ENCODE measurements at regions not wholly inside any gene's neighbourhood (a gene's known extent, or its start where the extent isn't known, plus 50 kb on each side); places are given as distances from the start of the nearest gene placed in this dataset.
"Not testable (repeated sequence)": the region's sequence is repeated elsewhere in the genome, so short reads cannot be mapped to it uniquely, and the experiment has no call there.

GRCh38 chr10:25707976-25708671, 225.9 kb upstream of the MYO3A start:
- in situ Hi-C loops (cut with MboI; ENCODE audit: low sequenced_read_pairs) = no loop called here

- in situ Hi-C loops (cut with MboI; ENCODE audit: low sequenced_read_pairs) = no loop called here
Observed at GRCh38 chr10:25713894-25714240, 220.2 kb upstream of the MYO3A start.

GRCh38 chr10:25724241-25724640, 209.8 kb upstream of the MYO3A start:
- in situ Hi-C loops (cut with MboI; ENCODE audit: low sequenced_read_pairs) = no loop called here

- in situ Hi-C loops (cut with MboI; ENCODE audit: low sequenced_read_pairs) = no loop called here
Observed at GRCh38 chr10:25725917-25726716, 207.9 kb upstream of the MYO3A start.

GRCh38 chr10:25738776-25739175, 195.3 kb upstream of the MYO3A start:
- in situ Hi-C loops (cut with MboI; ENCODE audit: low sequenced_read_pairs) = no loop called here

- in situ Hi-C loops (cut with MboI; ENCODE audit: low sequenced_read_pairs) = no loop called here
Observed at GRCh38 chr10:25743832-25744231, 190.2 kb upstream of the MYO3A start.

- in situ Hi-C loops (cut with MboI; ENCODE audit: low sequenced_read_pairs) = no loop called here
Observed at GRCh38 chr10:25744574-25744973, 189.5 kb upstream of the MYO3A start.

GRCh38 chr10:25745976-25746375, 188.1 kb upstream of the MYO3A start:
- in situ Hi-C loops (cut with MboI; ENCODE audit: low sequenced_read_pairs) = no loop called here

- in situ Hi-C loops (cut with MboI; ENCODE audit: low sequenced_read_pairs) = no loop called here
Observed at GRCh38 chr10:25747084-25747483, 186.9 kb upstream of the MYO3A start.

GRCh38 chr10:25748509-25748908, 185.5 kb upstream of the MYO3A start:
- in situ Hi-C loops (cut with MboI; ENCODE audit: low sequenced_read_pairs) = no loop called here

GRCh38 chr10:25753776-25754175, 180.3 kb upstream of the MYO3A start:
- in situ Hi-C loops (cut with MboI; ENCODE audit: low sequenced_read_pairs) = no loop called here

- in situ Hi-C loops (cut with MboI; ENCODE audit: low sequenced_read_pairs) = not testable (repeated sequence)
Observed at GRCh38 chr10:25755874-25756273, 178.2 kb upstream of the MYO3A start.

GRCh38 chr10:25756784-25757183, 177.2 kb upstream of the MYO3A start:
- in situ Hi-C loops (cut with MboI; ENCODE audit: low sequenced_read_pairs) = no loop called here

- in situ Hi-C loops (cut with MboI; ENCODE audit: low sequenced_read_pairs) = no loop called here
Observed at GRCh38 chr10:25758041-25758457, 176.0 kb upstream of the MYO3A start.

GRCh38 chr10:25758511-25758910, 175.5 kb upstream of the MYO3A start:
- in situ Hi-C loops (cut with MboI; ENCODE audit: low sequenced_read_pairs) = no loop called here

GRCh38 chr10:25761937-25762336, 172.1 kb upstream of the MYO3A start:
- in situ Hi-C loops (cut with MboI; ENCODE audit: low sequenced_read_pairs) = no loop called here

GRCh38 chr10:25766213-25766612, 167.8 kb upstream of the MYO3A start:
- in situ Hi-C loops (cut with MboI; ENCODE audit: low sequenced_read_pairs) = no loop called here

GRCh38 chr10:25766687-25767221, 167.3 kb upstream of the MYO3A start:
- in situ Hi-C loops (cut with MboI; ENCODE audit: low sequenced_read_pairs) = no loop called here

GRCh38 chr10:25768167-25768566, 165.9 kb upstream of the MYO3A start:
- in situ Hi-C loops (cut with MboI; ENCODE audit: low sequenced_read_pairs) = no loop called here

- in situ Hi-C loops (cut with MboI; ENCODE audit: low sequenced_read_pairs) = no loop called here
Observed at GRCh38 chr10:25778646-25779045, 155.4 kb upstream of the MYO3A start.

GRCh38 chr10:25786161-25786560, 147.9 kb upstream of the MYO3A start:
- in situ Hi-C loops (cut with MboI; ENCODE audit: low sequenced_read_pairs) = no loop called here

GRCh38 chr10:25786899-25787298, 147.1 kb upstream of the MYO3A start:
- in situ Hi-C loops (cut with MboI; ENCODE audit: low sequenced_read_pairs) = no loop called here
